DMS53 treated with DMSO at 0.1 percent for 48 hours (cell line): ENCODE measurements at regions not wholly inside any gene's neighbourhood (a gene's known extent, or its start where the extent isn't known, plus 50 kb on each side); places are given as distances from the start of the nearest gene placed in this dataset.
"Not testable (repeated sequence)": the region's sequence is repeated elsewhere in the genome, so short reads cannot be mapped to it uniquely, and the experiment has no call there.

ENCODE experiments used
- DNase-seq: peaks from one replicate; lab custom pipeline; 2025; ENCODE audit not compliant: unreplicated experiment; lab: John Stamatoyannopoulos, UW

DNA sequence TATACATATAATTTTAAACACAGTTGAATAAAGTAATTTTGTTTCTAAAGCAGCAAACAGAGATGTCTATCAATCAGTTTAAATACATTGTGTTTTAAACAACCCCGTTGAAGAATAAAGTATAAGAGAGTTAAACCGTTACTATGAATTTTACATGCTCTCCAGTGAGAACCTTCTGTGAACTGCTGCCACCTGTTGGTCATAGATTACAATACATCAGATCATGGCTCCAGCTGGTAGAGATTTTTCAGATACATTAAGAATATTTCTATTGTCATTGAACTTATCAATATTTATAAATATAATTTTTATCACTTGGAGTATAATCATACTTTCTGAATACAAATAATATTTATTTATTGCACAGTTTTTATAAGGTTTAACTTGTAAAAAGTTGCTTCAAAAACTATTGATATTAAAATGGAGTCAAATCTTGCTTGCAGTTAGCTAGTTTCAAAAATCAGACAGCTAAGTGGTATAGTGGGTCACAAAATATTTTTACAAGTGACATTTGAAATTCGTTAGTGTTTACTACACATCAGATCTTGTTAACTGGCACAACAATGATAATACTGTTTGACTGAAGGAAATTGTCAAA, 561.2 kb upstream of the PHF14 start:
- peak; percentile 80 for DNase-seq

DNA sequence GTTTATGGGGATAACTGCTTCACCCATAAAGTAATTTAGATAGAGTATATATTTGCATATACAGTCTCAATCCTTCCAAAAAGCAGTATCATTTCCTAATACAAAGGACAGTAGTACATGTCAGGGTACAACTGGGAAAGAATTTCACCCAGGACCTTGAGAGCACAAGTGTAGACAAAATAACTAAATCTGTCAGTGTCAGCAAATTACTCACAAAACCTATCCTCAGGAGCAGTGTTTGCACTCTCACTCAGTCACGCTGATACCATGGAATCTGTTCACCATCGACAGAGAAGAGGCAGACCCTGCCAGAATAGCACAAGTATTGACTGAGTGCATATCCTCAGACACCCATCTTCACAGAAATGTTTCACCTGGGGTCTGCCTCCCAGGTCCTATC, 554.7 kb upstream of the PHF14 start:
- DNase-seq: no peak

DNA sequence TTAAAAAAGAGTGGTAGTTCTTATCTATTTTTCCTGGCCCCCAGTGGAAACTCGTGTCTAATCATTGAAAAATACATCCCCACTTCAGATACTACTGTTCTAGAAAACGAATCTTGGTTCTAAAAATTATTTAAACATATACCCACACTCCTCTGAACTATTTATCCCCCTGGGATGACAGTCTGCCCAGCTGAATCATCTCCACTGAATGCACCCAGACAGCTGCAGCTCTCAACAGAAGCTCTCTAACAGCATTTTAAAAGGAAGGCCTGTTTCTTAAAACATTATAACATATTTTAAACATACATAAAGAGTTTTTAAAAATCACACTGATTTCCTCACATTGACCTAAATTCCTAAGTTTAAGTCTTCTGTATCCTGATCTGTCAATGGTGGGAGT, 544.6 kb upstream of the PHF14 start:
- no peak for DNase-seq

DNA sequence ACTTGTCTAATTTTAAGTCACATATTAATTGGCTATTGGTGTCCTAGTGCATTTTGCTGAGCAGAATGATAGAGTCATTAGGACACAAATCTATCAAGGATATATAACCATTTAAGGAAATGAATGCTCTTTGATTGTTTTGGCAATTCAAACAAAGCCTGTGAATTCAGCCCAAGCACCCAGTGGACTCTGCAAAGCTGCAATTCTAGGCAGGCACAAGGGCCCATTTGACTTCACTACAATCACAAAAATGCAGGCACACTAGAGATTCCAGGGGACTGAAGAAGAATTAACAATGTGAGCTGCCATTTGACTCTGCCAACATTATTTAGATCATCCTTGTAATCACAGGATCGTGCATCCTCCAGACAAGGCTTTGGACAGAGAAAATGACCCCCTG, 544.2 kb upstream of the PHF14 start:
- DNase-seq: no peak

DNA sequence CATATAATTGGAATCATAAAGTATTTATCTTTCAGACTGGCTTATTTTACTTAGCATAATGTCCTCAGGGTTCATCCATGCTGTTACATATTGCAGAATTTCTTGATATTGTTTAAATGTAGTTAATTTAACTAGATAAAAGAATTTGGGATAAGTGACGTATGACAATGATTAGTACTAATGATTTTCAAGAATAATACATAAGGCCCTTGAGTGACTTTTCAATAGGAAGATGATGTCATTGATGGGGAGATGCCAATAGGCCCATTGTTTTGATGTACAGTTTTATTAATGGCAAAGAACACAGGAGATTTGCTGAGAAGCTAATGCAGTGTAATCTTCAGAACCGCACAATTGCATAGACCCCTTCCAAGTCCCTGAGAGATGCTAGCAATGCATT, 537.4 kb upstream of the PHF14 start:
- no peak for DNase-seq

DNA sequence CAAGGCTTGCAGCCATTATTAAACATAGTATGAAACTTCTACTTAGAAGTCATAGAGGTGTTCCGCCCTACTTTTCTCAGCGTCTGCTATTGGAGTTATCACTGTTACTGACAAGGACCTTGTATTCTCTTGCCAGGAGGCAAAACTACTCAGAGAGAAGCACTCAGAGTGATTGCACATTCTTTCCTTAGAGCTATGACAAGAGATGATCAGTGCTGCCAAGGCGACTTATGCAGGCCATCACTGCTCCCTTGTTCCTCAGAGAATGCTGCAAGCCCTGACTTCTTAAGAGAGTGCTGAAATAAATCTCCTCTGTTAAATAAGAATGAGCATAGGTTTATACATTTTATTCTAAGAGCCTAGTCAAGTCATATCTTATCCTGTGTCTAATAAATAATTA, 534.6 kb upstream of the PHF14 start:
- no peak for DNase-seq

DNA sequence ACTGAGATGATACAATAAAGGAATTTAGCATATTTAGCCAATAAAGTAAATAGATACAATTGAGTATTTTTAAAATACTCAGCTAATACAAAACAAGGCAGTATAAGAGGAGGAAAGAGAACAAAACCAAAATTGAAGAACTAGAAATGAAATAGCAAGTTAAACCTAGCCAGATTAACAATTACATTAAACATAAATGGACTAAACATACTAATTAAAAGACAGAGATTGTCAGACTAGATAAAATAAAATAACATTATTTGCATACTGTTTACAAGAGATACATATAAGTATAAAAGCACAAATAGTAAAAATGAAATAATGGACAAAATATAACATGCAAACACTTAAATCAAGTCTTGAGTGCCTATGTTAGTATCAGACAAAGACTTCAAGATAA, 517.7 kb upstream of the PHF14 start:
- no peak for DNase-seq

DNA sequence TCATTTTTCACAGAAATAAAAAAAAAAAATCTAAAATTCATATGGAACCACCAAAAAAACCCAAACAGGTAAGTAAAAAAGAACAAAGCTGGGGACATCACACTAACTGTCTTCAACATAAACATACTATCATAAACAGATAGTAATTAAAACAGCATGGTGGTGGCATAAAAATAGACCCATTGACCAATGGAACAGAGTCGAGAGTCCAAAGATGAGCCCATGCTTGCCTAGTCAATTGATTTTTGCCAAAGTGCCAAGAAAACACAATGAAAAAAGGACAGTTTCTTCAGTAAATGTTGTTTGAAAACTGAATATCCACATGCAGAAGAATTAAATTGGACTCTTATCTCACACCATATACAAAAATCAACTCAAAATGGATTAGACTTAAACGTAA, 513.2 kb upstream of the PHF14 start:
- no peak for DNase-seq

DNA sequence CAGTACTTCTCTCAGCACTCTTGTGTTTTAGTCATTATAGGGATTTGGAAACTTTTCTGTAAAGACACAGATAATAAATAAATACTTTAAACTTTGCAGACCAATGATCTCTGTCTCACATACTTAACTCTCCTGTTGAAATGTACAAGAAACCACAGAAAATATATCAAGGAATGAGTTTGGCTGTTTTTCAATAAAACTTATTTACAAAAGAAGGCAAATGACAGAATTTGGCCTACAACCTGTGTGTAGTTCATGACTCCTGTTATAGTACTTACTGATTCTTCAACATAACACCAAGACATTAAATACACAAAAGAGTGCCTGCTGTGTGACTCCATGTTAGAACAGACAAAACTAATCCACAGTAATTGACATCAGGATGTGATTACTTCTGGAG, 510.0 kb upstream of the PHF14 start:
- DNase-seq: no peak

DNA sequence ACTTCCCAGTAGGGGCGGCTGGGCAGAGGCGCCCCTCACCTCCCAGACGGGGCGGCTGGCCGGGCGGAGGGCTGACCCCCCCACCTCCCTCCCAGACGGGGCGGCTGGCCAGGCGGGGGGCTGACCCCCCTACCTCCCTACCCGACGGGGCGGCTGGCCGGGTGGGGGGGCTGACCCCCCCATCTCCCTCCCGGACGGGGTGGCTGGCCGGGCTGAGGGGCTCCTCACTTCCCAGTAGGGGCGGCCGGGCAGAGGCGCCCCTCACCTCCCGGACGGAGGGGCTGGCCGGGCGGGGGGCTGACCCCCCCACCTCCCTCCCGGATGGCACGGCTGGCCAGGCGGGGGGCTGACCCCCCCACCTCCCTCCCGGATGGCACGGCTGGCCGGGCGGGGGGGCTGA, 508.1 kb upstream of the PHF14 start:
- not testable (repeated sequence) for DNase-seq

DNA sequence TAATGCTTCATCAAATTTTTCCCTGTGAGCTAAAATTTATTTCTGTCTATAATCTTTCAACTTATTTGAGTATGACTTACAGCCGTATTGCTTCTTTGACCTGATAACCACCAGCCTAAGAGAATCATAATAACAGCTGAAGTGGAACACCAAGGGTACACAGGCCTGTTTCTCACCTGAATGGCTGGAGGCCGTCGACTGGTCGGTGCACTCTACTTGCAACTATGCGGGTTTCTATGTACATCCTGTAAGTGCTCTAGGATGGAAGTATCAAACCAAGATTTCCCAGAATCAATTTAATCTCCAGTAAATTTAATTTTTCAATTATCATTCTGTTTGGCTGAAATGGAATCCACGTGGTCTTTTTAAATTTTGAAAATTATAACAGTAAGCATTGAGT, 504.8 kb upstream of the PHF14 start:
- no peak for DNase-seq

DNA sequence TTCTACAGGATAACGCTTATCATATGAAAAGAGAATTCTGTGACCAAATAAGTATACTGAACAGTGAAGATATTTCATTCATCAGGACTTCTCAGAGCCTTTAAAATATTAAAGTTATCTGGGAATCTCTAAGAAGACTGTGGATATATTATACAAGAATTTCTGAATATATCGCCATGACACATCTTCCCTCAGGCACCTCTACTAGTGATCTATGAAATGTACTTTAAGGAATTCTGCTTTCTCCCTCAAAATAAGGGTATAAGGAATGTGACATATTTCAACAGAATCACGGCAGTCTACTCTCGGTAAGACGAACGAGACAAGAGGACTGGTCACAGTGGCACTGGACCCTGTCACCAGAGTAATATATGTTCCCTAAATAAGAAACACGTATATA, 504.2 kb upstream of the PHF14 start:
- DNase-seq: no peak

DNA sequence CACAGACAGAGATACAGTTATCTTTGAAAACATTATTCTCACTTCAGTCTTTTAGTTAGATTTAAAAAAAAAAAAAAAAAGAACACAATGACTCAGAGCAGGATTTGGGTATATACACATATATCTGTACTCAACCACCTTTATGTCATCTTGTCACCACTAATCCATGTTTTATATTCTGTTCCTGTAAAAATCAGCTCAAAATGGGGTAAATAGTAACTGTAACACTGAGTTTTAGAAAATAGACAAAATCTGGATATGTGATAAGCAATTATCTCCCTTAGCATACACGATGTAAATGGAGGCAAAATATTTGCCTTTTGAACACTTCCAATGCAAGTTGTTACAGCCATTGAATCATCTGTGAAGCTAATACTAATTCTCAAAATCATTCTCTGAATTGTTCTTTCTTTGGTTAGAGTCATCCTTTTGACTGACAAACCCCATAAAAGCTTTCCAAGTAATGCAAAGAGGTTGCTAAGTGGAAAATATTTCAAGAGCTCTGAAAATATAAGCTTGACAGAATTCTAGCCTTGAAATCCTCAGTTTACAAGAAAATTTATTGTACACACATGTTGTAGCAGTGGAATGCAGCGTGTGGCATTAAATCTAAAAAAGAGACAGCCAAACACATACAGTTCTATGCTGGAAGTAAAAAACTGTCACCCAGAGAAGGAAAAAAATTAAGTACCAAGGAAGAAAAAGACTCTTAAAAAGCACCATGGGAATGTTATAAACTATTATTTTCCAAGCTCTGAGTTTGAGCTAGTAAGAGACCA, 502.2 kb upstream of the PHF14 start:
- no peak for DNase-seq

DNA sequence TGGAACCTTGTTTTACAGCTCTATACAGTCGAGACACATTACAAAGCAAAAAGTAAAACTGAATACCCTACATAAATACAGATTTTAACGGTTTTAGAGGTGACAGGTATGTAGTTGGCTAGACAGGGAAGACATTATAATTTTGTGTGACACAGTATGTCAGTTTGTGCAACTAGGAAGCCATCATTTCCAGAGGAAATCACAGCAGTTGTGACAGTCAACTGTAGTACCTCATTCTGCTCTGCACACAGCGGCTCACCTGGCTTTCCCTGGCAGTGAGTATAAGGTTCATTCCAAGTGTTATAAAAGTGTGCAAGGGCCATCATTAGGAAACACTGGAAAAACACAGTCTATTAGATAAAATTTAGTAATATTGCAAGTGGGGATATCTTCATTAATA, 501.6 kb upstream of the PHF14 start:
- no peak for DNase-seq

DNA sequence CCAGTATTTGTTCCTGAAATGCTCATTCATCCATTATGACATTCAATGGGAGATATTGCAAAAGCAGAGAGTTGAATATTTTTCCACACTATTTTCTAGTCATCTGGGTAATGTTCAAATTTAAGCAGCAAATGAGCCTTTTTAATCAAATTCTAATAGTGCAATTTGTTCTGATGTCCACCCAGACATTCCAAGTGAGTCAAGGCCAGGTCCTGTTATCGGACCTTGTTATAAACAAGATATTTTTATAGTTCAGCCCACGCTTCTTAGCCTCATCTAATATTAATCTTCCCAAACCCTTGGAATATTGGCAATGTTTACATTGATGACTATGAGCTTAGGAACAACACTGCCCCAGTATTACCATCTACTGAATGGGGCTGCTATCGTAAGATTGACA, 500.1 kb upstream of the PHF14 start:
- no peak for DNase-seq

DNA sequence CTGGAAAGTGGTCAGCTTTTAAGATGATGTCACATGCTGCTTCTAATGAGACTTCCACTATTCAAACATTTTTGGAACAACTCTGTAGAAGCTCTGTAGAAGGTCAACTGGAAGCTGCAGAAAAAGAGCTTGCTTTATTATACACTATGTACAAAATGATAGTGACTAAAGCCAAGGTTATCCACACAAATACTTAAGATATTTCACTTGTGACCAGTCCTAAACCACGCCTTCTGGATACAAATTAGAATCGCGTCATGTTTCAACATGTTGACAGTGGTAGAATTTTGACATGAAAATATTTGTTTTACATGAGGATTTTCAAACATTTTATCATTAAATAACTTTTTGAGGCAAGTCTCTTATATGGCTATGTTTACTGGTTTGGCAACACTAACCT, 499.6 kb upstream of the PHF14 start:
- no peak for DNase-seq

DNA sequence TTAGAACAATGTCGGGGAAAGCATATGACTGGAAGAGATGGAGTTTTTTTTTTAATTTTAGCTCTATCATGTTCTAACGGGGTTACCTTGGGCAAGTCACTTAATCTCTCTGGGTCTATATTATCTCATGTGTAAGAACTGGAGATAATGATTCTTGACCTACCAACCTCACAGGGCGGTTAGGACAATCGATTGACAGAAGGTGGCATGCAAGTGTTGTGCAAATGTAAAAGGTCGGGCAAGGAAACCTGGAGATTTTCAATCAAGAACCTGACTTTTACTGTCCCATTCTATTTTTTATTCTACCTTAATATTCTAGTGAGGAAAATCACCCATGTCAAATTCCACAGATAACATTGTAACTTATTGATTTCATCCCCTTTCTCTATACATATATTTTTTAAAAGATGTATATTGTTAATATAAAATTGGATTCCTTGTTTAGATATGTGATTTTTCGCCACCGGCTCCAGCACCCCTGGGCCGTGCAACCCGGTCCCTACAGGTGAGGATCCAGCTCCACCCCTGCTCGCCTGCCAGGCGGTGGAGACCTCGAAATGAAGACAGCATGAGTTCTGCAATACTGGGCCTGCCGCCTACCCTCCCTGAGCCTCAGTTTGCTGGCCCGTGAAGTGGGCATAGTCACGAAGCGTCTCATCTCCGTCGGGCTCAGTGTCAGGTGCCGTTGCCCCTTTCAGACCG, 497.6 kb upstream of the PHF14 start:
- DNase-seq: no peak

DNA sequence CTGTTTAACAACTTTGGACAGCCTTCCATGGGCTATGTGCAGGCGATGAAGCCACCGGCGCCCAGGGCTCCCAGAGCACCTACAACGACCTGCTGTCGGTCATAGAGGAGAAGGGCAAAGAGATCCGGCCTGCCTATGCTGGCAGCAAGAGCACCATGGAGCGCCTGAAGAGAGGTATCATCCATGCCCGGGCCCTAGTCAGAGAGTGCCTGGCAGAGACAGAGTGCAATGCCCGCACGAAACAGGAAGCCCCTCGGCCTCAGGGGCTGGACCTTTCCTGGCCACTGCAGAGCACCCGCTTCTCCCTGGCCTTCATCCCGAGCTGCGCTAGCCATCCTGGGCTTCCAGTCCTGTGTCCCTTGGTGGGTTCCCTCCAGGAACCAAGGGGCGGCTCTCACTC, 497.0 kb upstream of the PHF14 start:
- DNase-seq: no peak

DNA sequence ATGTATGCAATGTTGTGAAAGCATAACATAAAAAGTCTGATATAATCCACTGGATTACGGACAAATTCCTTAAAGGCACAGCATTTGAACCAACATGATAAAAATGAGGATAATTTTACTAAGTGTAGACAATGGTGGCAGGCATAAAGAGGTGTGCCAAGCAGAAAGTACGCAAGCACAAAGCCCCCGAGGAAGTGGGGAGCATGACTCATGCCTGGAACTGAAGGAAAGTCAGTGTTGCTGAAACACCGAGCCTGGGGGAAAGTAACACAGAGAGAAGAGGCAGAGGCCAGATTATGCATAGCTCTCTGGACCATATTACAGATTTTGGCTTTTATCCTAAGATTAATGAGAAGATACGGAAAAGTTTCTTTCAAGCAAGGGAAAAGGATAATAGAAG, 490.0 kb upstream of the PHF14 start:
- DNase-seq: no peak

DNA sequence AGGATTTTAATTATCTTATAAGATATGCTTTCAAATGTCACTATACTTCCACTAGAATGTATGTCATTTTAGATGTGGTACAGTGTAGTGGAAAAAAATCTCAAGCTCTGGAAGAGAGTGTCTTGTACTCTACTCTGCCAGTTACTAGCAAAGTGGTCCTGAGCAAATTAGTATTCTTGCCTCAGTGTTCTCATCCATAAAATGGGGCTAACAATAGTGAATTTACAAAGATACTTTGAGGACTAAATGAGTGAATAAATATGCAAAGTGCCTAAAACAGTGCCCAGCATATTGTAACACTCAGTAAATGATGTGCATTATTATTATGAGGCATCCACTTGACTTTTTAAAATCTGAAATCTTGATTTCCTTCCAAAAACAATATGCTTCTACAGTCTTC, 488.9 kb upstream of the PHF14 start:
- DNase-seq: no peak

DNA sequence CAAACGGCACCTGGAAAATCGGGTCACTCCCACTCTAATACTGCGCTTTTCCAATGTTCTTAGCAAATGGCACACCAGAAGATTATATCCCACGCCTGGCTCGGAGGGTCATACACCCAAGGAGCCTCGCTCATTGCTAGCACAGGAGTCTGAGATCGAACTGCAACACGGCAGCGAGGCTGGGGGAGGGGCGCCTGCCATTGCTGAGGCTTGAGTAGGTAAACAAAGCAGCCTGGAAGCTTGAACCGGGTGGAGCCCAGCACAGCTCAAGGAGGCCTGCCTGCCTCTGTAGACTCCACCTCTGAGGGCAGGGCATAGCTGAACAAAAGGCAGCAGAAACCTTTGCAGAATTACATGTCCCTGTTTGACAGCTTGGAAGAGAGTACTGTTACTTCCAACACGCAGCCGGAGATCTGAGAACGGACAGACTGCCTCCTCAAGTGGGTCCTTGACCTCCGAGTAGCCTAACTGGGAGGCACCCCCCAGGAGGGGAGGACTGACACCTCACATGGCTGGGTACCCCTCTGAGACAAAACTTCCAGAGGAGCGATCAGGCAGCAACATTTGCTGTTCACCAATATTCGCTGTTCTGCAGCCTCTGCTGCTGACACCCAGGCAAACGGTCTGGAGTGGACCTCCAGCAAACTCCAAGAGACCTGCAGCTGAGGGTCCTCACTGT, 472.3 kb upstream of the PHF14 start:
- DNase-seq: not testable (repeated sequence)

DNA sequence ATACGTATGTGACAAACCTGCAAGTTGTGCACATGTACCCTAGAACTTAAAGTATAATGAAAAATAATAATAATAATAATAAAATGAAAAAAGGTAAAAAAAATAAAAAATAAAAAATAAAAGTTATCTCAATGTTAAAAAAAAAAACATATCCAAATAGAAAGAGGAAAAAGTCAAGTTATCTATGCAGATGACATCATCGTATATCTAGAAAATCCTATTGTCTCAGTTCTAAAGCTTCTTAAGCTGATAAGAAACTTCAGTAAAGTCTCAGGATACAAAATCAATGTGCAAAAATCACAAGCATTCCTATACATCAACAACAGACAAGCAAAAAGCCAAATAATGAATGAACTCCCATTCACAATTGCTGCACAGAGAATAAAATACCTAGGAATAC, 466.6 kb upstream of the PHF14 start:
- DNase-seq: no peak
